ENCODE measurements at regions not wholly inside any gene's neighbourhood (a gene's known extent, or its start where the extent isn't known, plus 50 kb on each side); places are given as distances from the start of the nearest gene placed in this dataset.

GRCh38 chr13:104968876-104969275 is 1566.6 kb downstream of the EFNB2 start:
- TF ChIP-seq POLR2A (IDR thresholded peaks at IDR 0.05), result no peak
- TF ChIP-seq, protein P1, sequence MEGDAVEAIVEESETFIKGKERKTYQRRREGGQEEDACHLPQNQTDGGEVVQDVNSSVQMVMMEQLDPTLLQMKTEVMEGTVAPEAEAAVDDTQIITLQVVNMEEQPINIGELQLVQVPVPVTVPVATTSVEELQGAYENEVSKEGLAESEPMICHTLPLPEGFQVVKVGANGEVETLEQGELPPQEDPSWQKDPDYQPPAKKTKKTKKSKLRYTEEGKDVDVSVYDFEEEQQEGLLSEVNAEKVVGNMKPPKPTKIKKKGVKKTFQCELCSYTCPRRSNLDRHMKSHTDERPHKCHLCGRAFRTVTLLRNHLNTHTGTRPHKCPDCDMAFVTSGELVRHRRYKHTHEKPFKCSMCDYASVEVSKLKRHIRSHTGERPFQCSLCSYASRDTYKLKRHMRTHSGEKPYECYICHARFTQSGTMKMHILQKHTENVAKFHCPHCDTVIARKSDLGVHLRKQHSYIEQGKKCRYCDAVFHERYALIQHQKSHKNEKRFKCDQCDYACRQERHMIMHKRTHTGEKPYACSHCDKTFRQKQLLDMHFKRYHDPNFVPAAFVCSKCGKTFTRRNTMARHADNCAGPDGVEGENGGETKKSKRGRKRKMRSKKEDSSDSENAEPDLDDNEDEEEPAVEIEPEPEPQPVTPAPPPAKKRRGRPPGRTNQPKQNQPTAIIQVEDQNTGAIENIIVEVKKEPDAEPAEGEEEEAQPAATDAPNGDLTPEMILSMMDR (IDR thresholded peaks at IDR 0.05), result no peak
